HEK293 (cell line): ENCODE measurements at regions not wholly inside any gene's neighbourhood (a gene's known extent, or its start where the extent isn't known, plus 50 kb on each side); places are given as distances from the start of the nearest gene placed in this dataset.

Experiments
- CTCF ChIP-seq: fragments of 450-650 bp; formaldehyde crosslinking; IDR thresholded peaks from 2 replicates; pipeline ENCODE4 v1.5.1; 2016; ENCODE audit warnings: missing biosample characterization, missing genetic modification characterization
- PRDM2 ChIP-seq: fragments of 450-650 bp; formaldehyde crosslinking; IDR thresholded peaks from 2 replicates; pipeline ENCODE4 v1.5.1; 2016; ENCODE audit warnings: missing biosample characterization, missing genetic modification characterization, borderline replicate concordance
- REST ChIP-seq: fragments of 450-650 bp; formaldehyde crosslinking; IDR thresholded peaks from 2 replicates; pipeline ENCODE4 v1.5.1; 2016; ENCODE audit warnings: missing biosample characterization, missing genetic modification characterization
- ZNF10 ChIP-seq: fragments of 450-650 bp; formaldehyde crosslinking; IDR thresholded peaks from 2 replicates; pipeline ENCODE4 v1.5.1; 2017; ENCODE audit warnings: missing biosample characterization, missing genetic modification characterization
- ZNF24 ChIP-seq: fragments of 450-650 bp; formaldehyde crosslinking; IDR thresholded peaks from 2 replicates; pipeline ENCODE4 v1.5.1; 2016; ENCODE audit warnings: missing biosample characterization, missing genetic modification characterization
- ZNF548 ChIP-seq: fragments of 450-650 bp; formaldehyde crosslinking; IDR thresholded peaks from 2 replicates; pipeline ENCODE4 v1.5.1; 2016; ENCODE audit warnings: missing biosample characterization, missing genetic modification characterization
- TF ChIP-seq, protein P1 (sequence below): fragments of 450-650 bp; formaldehyde crosslinking; IDR thresholded peaks from 2 replicates; pipeline ENCODE4 v1.5.1; 2016; ENCODE audit warnings: missing biosample characterization, missing genetic modification characterization

- no peak for TF ChIP-seq ZNF24 (tag by site-specific recombination)
- TF ChIP-seq REST: no peak
- no peak for TF ChIP-seq CTCF
- TF ChIP-seq, protein P1, sequence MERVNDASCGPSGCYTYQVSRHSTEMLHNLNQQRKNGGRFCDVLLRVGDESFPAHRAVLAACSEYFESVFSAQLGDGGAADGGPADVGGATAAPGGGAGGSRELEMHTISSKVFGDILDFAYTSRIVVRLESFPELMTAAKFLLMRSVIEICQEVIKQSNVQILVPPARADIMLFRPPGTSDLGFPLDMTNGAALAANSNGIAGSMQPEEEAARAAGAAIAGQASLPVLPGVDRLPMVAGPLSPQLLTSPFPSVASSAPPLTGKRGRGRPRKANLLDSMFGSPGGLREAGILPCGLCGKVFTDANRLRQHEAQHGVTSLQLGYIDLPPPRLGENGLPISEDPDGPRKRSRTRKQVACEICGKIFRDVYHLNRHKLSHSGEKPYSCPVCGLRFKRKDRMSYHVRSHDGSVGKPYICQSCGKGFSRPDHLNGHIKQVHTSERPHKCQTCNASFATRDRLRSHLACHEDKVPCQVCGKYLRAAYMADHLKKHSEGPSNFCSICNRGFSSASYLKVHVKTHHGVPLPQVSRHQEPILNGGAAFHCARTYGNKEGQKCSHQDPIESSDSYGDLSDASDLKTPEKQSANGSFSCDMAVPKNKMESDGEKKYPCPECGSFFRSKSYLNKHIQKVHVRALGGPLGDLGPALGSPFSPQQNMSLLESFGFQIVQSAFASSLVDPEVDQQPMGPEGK (tag by site-specific recombination): no peak
- TF ChIP-seq ZNF548: no peak
- no peak for TF ChIP-seq PRDM2
- no peak for TF ChIP-seq ZNF10 (tag by site-specific recombination)
Observed at GRCh38 chr1:82214606-82215005, 413.9 kb downstream of the ADGRL2 start.
